ENCODE measurements at regions not wholly inside any gene's neighbourhood (a gene's known extent, or its start where the extent isn't known, plus 50 kb on each side); places are given as distances from the start of the nearest gene placed in this dataset.

- TF ChIP-seq POLR2A (IDR thresholded peaks at IDR 0.05): no peak
- TF ChIP-seq CTCF (IDR thresholded peaks at IDR 0.05): no peak
Measured at GRCh38 chr1:177687544-177687943, 282.3 kb downstream of the SEC16B start.
